ENCODE measurements at regions not wholly inside any gene's neighbourhood (a gene's known extent, or its start where the extent isn't known, plus 50 kb on each side); places are given as distances from the start of the nearest gene placed in this dataset.

DNA sequence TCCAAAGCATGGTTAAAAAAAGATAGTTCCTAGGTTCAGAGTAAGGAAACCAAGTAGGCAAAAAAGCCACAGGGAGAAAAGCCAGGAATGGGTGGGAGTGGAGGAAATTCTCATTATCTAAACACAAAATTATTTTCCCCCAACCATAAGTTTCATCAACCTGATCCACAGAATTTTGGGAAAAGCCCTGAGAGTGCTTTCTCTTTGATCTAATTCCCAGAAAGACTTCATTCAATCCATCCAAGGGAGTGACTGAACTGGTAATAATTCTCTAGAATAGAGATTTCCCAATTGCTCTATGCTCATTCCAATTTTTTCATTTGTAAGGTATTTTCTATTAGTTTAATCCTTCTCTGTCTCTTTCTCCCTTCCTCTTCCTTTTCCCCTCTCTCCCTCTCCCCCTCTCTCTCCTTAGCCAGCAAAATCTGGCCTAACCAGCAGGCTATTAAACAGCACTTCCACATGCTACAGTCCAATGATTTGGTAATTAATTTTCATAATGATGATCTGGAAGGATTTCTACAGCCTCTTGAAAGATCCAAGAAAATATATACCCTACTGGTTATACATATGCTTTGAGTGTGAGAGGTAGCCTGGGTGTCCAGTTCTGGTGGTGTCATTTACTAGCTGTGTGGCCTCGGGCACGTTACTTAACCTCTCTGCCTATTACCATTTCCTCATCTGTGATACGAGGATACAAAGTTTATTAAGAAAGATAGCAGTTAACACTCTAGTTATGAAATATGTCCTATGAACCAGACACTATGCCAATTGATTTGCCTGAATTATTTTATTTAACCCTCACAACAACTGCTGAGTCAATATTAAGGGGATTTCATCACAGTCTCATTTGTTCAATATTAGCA, 251.5 kb upstream of the RASGEF1B start:
- TF ChIP-seq, protein P1, sequence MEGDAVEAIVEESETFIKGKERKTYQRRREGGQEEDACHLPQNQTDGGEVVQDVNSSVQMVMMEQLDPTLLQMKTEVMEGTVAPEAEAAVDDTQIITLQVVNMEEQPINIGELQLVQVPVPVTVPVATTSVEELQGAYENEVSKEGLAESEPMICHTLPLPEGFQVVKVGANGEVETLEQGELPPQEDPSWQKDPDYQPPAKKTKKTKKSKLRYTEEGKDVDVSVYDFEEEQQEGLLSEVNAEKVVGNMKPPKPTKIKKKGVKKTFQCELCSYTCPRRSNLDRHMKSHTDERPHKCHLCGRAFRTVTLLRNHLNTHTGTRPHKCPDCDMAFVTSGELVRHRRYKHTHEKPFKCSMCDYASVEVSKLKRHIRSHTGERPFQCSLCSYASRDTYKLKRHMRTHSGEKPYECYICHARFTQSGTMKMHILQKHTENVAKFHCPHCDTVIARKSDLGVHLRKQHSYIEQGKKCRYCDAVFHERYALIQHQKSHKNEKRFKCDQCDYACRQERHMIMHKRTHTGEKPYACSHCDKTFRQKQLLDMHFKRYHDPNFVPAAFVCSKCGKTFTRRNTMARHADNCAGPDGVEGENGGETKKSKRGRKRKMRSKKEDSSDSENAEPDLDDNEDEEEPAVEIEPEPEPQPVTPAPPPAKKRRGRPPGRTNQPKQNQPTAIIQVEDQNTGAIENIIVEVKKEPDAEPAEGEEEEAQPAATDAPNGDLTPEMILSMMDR (IDR thresholded peaks at IDR 0.05): no peak
- TF ChIP-seq POLR2AphosphoS5 (IDR thresholded peaks at IDR 0.05) (no peak), POLR2A (IDR thresholded peaks at IDR 0.05) (no peak), EP300 (IDR thresholded peaks at IDR 0.05; ENCODE audit: low read depth) (no peak)

Measured in transverse colon (tissue), 4 donors.